GM12878 (cell line): ENCODE measurements at regions not wholly inside any gene's neighbourhood (a gene's known extent, or its start where the extent isn't known, plus 50 kb on each side); places are given as distances from the start of the nearest gene placed in this dataset.

ENCODE experiments used
- ATAC-seq: fragments of 200-7000 bp; cut with Tn5 transposase; 3 replicates; pipeline ENCODE4 v1.9.1; 2020; ENCODE audit warnings: mild to moderate bottlenecking, moderate library complexity
- BruUV-seq: library from RNA; stranded (reverse); fragments of 400-500 nt; replicated peaks from 2 replicates; lab custom pipeline; 2021; lab: Mats Ljungman, UMichigan
- CTCF ChIA-PET: fragments of 300-600 bp; sonication (Branson Sonifier 250); formaldehyde crosslinking; extraction: SDS; loops from one replicate; lab custom pipeline; 2021; ENCODE audit warnings: inconsistent platforms; lab: Yijun Ruan, JAX
- POLR2A ChIA-PET: fragments of 350-600 bp; formaldehyde crosslinking; extraction: SDS; loops from one replicate; lab custom pipeline; 2021; ENCODE audit warnings: inconsistent platforms; lab: Charles Lee
- RAD21 ChIA-PET: fragments of 300-600 bp; sonication (Branson Sonifier 250); formaldehyde crosslinking; loops from one replicate; lab custom pipeline; 2023; ENCODE audit warnings: antibody characterized with exemption; ENCODE audit not compliant: unreplicated experiment; lab: Charles Lee
- SMC1A ChIA-PET: fragments of 300-600 bp; sonication (Branson Sonifier 250); formaldehyde crosslinking; loops from one replicate; lab custom pipeline; 2023; ENCODE audit not compliant: unreplicated experiment, uncharacterized antibody; lab: Charles Lee
- DNase-seq: peaks from one replicate; pipeline ENCODE4 v3.0.0-alpha.2; 2011; ENCODE audit warnings: low read depth, low spot score
- FAIRE-seq: peaks from 3 replicates; lab custom pipeline; 2011; peaks lifted over from hg19 to GRCh38; lab: Jason Lieb, UNC
- H2AFZ ChIP-seq: 2 replicates; pipeline ENCODE4 v1.6.0; 2011; ENCODE audit warnings: low read depth, low read length, control low read depth; ENCODE audit not compliant: control insufficient read depth
- H3K27ac ChIP-seq: 2 replicates; pipeline ENCODE4 v1.5.1; 2011; ENCODE audit warnings: control low read depth; ENCODE audit not compliant: control insufficient read depth, insufficient read depth
- H3K27me3 ChIP-seq, 2 experiments: replicated peaks in 1 of 2; 2 replicates each; pipeline versions ENCODE4 v1.6.0 to v1.6.1; 2011; ENCODE audit warnings: low read length in 1 of 2; ENCODE audit not compliant: control insufficient read depth in 2 of 2, insufficient read depth in 2 of 2
- H3K36me3 ChIP-seq, 2 experiments: 2 replicates each; pipeline ENCODE4 v1.5.1; 2011; ENCODE audit warnings: low read length in 1 of 2; ENCODE audit not compliant: control insufficient read depth in 2 of 2, insufficient read depth in 2 of 2
- H3K4me1 ChIP-seq: 2 replicates; pipeline ENCODE4 v1.6.1; 2011; ENCODE audit warnings: mild to moderate bottlenecking, low read length, moderate library complexity, mixed read lengths; ENCODE audit not compliant: control insufficient read depth, insufficient read depth
- H3K4me2 ChIP-seq: 2 replicates; pipeline ENCODE4 v1.6.0; 2011; ENCODE audit warnings: control low read depth; ENCODE audit not compliant: control insufficient read depth, insufficient read depth
- H3K4me3 ChIP-seq: fragments of 200-600 bp; sonication (generic); 2 replicates; pipeline ENCODE4 v1.5.1; 2016
- H3K79me2 ChIP-seq: 2 replicates; pipeline ENCODE4 v1.6.0; 2011; ENCODE audit warnings: low read length; ENCODE audit not compliant: control insufficient read depth, insufficient read depth
- H3K9ac ChIP-seq: 2 replicates; pipeline ENCODE4 v1.8.0; 2011; ENCODE audit warnings: low read length, control low read depth, mixed read lengths; ENCODE audit not compliant: control insufficient read depth, insufficient read depth
- H3K9me3 ChIP-seq: replicated peaks from 3 replicates; pipeline ENCODE4 v1.5.1; 2011; ENCODE audit warnings: mild to moderate bottlenecking, low read length; ENCODE audit not compliant: control insufficient read depth, insufficient read depth
- H4K20me1 ChIP-seq: 2 replicates; pipeline ENCODE4 v1.6.0; 2011; ENCODE audit not compliant: control insufficient read depth, insufficient read depth
- MEF2B ChIP-seq: fragments of 450-650 bp; IDR thresholded peaks from 2 replicates; pipeline ENCODE4 v1.6.1; 2018; ENCODE audit warnings: mild to moderate bottlenecking, moderate library complexity; ENCODE audit not compliant: partially characterized antibody, poor library complexity, severe bottlenecking
- MYB ChIP-seq: fragments of 150-350 bp; IDR thresholded peaks from 2 replicates; pipeline ENCODE4 v1.6.1; 2014; ENCODE audit warnings: mild to moderate bottlenecking, low read depth, low read length, borderline replicate concordance
- PML ChIP-seq: IDR thresholded peaks from 2 replicates; pipeline ENCODE4 v1.6.1; 2012; ENCODE audit warnings: low read length, inconsistent platforms
- RAD51 ChIP-seq: fragments of 450-650 bp; IDR thresholded peaks from 2 replicates; pipeline ENCODE4 v1.6.1; 2016; ENCODE audit warnings: moderate library complexity, mild to moderate bottlenecking, inconsistent platforms
- RBBP5 ChIP-seq: fragments of 200-600 bp; sonication (generic); conservative IDR thresholded peaks from 2 replicates; pipeline ENCODE4 v1.6.1; 2016
- SMC3 ChIP-seq: IDR thresholded peaks from 2 replicates; pipeline ENCODE4 v1.6.1; 2011; ENCODE audit warnings: low read length, improper control_type of control experiment, borderline replicate concordance
- SUPT20H ChIP-seq: IDR thresholded peaks from 2 replicates; pipeline ENCODE4 v1.6.1; 2011; ENCODE audit warnings: low read depth, mild to moderate bottlenecking, low read length, moderate library complexity, borderline replicate concordance; ENCODE audit not compliant: control insufficient read depth
- WGBS: methylation state at CpG from one replicate; pipeline ENCODE4 v1.1.6; 2016; ENCODE audit warnings: low lambda C conversion rate; ENCODE audit not compliant: insufficient replicate concordance, insufficient coverage; ENCODE audit errors: missing lambda C conversion rate; 5-methylcytosine and 5-hydroxymethylcytosine counted together
- in situ Hi-C: fragments of 300-500 bp; cut with MboI; formaldehyde crosslinking; loops from 9 replicates; pipeline ENCODE4 v1.14.3; 2018; ENCODE audit warnings: mixed read lengths
- intact Hi-C: fragments of 100-400 bp; cut with micrococcal nuclease; formaldehyde crosslinking; loops from one replicate; pipeline ENCODE4 v1.14.2; 2022; ENCODE audit not compliant: unreplicated experiment
- TF ChIP-seq, protein P1 (sequence below): IDR thresholded peaks from 2 replicates; pipeline ENCODE4 v1.6.1; 2011; ENCODE audit warnings: low read depth, mild to moderate bottlenecking, low read length, moderate library complexity, borderline replicate concordance; ENCODE audit errors: extremely low read depth
- TF ChIP-seq, protein P2 (sequence below): IDR thresholded peaks from 2 replicates; pipeline ENCODE4 v1.6.1; 2011; ENCODE audit warnings: borderline replicate concordance, low read depth, mild to moderate bottlenecking, moderate library complexity, mixed read lengths, low read length; ENCODE audit not compliant: insufficient read depth; ENCODE audit errors: extremely low read length
- TF ChIP-seq, protein P3 (sequence below): fragments of 450-650 bp; conservative IDR thresholded peaks from 2 replicates; pipeline ENCODE4 v1.6.1; 2017; ENCODE audit warnings: mild to moderate bottlenecking, moderate library complexity

DNA sequence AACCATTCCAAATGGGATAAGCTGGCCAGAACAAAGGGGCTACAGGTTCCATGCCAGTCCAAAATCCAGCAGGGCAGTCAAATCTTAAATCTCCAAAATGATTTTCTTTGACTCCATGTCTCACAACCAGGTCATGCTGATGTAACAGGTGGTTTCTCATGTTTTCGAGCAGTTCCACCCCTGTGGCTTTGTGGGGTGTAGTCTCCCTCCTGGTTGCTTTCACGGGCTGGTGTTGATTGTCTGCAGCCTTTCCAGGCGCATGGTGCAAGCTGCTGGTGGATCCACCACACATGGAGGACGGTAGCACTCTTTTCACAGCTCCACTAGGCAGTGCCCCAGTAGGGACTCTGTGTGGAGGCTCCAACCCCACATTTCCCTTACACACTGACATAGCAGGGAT, 425.5 kb upstream of the FTMT start (continued):
- TF ChIP-seq SMC3 (no peak), RAD51 (no peak), RBBP5 (no peak), SUPT20H (no peak), MEF2B (no peak)
- TF ChIP-seq, protein P1, sequence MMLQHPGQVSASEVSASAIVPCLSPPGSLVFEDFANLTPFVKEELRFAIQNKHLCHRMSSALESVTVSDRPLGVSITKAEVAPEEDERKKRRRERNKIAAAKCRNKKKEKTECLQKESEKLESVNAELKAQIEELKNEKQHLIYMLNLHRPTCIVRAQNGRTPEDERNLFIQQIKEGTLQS, result no peak
- TF ChIP-seq, protein P2, sequence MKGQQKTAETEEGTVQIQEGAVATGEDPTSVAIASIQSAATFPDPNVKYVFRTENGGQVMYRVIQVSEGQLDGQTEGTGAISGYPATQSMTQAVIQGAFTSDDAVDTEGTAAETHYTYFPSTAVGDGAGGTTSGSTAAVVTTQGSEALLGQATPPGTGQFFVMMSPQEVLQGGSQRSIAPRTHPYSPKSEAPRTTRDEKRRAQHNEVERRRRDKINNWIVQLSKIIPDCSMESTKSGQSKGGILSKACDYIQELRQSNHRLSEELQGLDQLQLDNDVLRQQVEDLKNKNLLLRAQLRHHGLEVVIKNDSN, result no peak

DNA sequence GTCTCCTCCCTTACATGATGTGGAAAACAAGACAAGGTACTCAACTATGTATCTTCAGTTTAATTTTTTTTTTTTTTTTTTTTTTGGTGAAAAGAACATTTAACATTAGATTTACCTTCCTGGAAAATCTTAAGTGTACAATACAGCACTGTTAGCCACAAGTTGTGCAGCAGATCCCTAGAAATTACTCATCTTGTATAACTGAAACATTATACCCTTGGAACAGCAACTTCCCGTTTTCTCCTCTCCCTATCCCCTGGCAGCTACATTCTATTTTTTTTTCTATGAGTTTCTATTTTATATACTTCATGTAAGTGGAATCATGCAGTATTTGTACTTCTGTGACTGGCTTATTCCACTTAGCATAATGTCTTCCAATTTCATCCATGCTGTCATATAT, 421.9 kb upstream of the FTMT start:
- WGBS, result 0% methylated on average over 1 of the region's 1 CpG
- in situ Hi-C loops (no loop called here), intact Hi-C loops (no loop called here)
- no peaks in the 10 kb centered on the region for H3K4me1 ChIP-seq
- H3K4me2 ChIP-seq, result no peak overlapping the region
- ChIA-PET CTCF (no interaction called here), RAD21 (no interaction called here), SMC1A (interaction anchor here (1.1 kb wide), 1 partner anchor 14 kb away, joined by 3 read pairs; no protein-coding TSS in a partner anchor), POLR2A (no interaction called here)
- H3K27ac ChIP-seq, result no peak overlapping the region
- no peak overlapping the region for H2AFZ ChIP-seq
- DNase-seq, result no peak
- no peaks in the 10 kb centered on the region for H3K27me3 ChIP-seq
- no TSS peak for BruUV-seq
- no peak for FAIRE-seq
- H3K9me3 ChIP-seq, result no peaks in the 10 kb centered on the region
- no peaks in the 10 kb centered on the region for H4K20me1 ChIP-seq
- H3K9ac ChIP-seq, result no peak overlapping the region
- TF ChIP-seq, protein P3, sequence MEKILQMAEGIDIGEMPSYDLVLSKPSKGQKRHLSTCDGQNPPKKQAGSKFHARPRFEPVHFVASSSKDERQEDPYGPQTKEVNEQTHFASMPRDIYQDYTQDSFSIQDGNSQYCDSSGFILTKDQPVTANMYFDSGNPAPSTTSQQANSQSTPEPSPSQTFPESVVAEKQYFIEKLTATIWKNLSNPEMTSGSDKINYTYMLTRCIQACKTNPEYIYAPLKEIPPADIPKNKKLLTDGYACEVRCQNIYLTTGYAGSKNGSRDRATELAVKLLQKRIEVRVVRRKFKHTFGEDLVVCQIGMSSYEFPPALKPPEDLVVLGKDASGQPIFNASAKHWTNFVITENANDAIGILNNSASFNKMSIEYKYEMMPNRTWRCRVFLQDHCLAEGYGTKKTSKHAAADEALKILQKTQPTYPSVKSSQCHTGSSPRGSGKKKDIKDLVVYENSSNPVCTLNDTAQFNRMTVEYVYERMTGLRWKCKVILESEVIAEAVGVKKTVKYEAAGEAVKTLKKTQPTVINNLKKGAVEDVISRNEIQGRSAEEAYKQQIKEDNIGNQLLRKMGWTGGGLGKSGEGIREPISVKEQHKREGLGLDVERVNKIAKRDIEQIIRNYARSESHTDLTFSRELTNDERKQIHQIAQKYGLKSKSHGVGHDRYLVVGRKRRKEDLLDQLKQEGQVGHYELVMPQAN, result no peak
- TF ChIP-seq PML (no peak), MYB (no peak)
- TF ChIP-seq, protein P1, result no peak
- no peak overlapping the region for H3K4me3 ChIP-seq
- no peaks in the 10 kb centered on the region for H3K79me2 ChIP-seq
- no peaks in the 10 kb centered on the region for H3K36me3 ChIP-seq
- no peak for ATAC-seq
